HG02840 (cell line): ENCODE measurements at regions not wholly inside any gene's neighbourhood (a gene's known extent, or its start where the extent isn't known, plus 50 kb on each side); places are given as distances from the start of the nearest gene placed in this dataset.
"Not testable (repeated sequence)": the region's sequence is repeated elsewhere in the genome, so short reads cannot be mapped to it uniquely, and the experiment has no call there.

Experiments used
- ATAC-seq: cut with Tn5 transposase; IDR thresholded peaks from one replicate; pipeline ENCODE4 v1.9.1; 2021; ENCODE audit warnings: mild to moderate bottlenecking, moderate library complexity, moderate number of reproducible peaks; ENCODE audit not compliant: unreplicated experiment, low FRiP score

DNA sequence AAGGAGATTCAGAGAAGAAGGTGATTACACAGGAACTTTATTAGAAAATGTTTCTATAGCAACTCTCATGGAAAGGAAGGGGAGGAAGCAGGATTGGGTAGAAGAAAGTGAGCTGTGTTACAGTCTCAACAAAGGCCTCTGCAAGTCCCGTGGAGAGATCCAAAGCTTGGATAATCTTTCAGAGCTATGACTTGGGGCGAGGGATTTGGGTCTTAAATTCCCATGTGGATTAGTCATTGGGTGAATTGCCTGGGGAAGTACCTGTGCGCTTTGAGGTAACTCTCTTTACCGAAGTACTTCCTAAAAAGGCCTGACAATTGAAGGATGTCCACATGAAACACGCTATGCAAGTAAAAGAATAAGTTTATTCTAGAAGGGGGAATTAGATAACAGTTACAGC is 133.8 kb upstream of the ANKRD50 start:
- no peak for ATAC-seq

DNA sequence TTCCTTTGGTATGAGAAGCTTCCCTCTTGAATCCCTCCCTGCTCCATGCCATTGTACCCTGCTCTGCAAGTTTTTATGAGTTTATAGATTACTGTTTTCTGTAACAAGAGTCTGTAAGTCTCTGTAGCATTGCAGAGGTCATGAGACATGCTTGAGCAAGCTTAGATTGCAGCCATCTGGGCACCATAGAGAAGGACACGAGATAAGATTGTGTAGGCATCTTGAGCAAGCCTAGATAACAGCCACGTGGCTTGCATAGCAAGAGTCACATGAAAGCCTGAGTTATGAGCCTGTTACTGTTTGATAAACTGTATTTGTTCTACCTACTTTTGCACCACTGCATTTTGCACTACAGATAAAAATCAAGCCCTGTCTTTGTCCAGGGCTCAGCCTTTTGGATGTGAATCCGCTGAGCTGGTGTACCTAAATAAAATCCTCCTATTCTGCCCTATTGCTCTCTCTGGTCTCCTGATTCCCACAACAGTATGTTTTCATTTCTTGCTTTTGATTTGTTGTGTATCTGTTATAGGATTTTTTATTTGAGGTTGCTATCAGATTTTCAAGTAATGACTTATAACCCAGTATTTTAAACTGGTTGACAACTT is 127.4 kb upstream of the ANKRD50 start:
- no peak for ATAC-seq

DNA sequence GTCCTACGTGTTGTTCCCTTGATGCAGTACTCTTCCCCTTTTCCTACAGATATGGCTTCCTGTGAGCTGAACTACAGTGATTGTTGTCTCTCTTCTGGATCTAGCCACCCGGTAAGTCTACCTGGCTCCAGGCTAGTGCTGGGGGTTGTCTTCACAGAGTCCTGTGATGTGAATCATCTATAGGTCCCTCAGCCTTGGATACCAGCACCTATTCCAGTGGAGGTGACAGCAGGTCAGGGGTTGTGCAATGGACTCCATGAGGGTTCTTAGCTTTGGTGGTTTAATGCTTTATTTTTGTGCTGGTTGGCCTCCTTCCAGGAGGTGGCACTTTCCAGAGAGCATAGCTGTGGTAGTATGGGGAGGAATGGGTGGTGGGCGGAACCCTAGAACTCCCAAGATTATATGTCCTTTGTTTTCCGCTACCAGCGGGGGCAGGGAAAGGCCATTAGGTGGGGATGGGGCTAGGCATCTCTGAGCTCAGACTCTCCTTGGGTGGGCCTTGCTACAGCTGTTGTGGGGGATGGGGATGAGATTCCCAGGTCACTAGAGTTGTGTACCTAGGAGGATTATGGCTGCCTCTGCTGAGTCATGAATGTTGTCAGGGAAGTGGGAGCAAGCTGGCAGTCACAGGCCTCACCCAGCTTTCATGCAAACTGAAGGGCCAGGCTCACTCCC is 121.4 kb upstream of the ANKRD50 start:
- no peak for ATAC-seq

DNA sequence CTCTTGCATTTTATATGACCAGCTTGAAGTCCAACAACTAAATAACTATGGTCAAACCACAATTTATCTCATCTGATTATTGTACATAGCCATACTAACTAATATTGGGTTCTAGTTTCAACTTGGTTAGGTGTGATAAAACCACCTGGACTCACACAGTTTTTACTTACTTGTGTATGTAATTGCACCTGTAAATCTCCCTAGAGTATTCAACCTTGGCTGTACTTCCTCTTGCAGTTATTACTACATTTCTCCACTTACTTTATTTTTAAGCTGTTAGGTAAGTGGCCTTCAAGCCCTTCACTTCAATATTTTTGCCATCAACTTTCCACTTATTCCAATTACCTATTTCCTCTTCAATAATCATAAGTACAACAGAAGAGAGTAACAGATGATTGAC is 115.8 kb upstream of the ANKRD50 start:
- ATAC-seq = no peak

DNA sequence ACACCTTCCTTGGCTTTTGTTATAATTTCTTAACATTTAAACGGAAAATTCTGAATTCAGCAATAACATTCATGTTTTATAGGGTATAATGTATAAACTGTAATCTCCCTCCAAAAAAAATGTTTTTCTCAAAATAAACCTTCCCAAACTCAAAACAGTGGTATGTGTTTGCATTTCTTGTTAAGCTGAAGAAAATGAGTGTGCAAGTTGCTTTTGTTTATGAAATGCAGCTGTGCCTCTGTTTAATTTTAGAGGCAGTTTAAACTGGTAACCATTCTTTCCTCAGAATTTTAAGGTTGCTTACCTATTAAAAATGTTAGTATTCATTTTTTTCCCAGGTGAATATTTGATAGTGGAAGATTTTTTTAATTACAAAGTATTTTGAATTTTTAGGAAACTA is 105.0 kb upstream of the ANKRD50 start:
- ATAC-seq = no peak

DNA sequence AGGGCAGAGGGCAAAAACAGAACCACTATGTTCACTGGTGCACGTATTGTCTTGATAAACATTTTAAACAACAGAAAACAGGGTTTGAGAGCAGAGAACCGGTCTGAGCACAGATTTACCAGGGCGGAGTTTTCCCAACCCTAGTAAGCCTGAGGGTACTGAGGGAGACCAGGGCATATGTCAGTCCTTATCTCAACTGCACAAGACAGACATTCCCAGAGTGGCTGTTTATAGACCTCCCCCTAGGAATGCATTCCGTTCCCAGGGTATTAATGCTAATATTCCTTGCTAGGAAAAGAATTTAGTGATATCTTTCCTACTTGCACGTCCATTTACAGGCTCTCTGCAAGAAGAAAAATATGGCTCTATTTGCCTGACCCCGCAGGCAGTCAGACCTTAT is 99.7 kb upstream of the ANKRD50 start:
- ATAC-seq = not testable (repeated sequence)

DNA sequence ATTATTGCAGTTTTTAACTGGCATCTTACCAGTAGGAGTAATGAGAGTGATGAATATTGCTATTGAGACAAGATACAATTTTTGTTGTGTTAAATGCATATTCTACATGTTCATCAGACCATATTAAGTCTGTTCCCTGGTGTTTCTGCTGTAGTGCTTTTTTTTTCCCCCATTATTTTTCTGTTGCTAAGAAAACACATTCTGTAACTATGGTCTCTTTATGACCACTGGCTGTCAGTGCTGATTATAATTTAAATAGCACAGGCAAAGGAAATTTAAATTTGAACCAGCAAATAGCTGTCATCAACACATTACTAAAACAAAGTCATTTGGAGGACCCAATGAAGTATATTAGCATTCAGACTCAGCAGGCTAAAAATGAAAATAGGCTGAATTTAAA is 98.3 kb upstream of the ANKRD50 start:
- no peak for ATAC-seq

DNA sequence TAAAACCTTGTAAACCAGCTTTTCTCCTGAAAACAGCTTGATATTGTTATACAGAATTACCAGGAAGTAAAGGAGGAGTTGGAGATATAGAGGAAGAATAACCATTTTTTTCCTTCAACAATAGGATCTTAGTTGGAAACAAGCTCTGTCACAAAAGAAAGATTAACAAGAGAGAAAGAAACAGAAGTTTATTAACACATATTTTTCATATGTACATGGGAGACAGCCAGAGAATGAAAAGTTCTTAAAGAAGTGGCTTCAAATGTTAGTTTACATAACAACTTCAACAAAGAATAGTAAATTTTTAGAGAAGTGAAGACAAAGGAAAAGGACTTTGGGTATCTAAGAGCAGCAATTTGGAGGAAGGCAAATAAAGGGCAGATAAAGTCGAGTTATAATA is 94.9 kb upstream of the ANKRD50 start:
- no peak for ATAC-seq

DNA sequence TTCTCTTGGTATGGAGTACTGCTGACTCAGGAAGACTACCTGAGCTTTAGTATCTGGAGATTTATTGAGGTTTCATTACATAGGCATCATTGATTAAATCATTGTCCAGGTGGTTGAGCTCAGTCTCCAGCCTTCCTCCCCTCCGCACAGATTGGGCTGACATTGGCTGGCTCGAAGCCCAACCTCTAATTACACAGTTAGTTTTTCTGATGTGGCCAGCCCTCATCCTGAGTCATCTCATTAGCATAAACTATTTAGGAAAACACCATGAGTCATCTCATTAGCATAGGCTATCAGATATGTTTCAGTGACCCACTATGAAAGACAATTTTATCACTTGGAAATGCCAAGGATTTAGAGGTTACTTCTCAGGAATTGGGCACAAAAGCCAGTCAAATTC is 93.9 kb upstream of the ANKRD50 start:
- ATAC-seq = no peak

DNA sequence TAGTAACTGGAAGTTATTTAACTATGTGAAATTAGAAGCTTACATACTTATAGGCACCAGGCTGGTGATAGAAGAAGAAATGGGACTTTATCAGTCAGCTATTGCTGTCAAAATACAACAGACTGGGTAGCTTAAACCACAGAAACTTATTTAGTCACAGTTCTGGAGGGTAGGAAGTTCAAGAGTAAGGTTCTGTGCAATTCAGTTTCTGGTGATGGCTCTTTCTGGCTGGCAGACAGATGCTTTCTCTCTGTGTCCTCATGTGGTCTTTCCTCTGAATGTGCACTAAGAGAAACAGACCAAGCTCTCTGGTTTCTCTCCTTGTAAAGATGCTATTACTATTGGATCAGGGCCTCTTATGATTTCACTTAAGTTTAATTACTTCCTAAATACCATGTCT is 92.1 kb upstream of the ANKRD50 start:
- peak; percentile 62 for ATAC-seq

DNA sequence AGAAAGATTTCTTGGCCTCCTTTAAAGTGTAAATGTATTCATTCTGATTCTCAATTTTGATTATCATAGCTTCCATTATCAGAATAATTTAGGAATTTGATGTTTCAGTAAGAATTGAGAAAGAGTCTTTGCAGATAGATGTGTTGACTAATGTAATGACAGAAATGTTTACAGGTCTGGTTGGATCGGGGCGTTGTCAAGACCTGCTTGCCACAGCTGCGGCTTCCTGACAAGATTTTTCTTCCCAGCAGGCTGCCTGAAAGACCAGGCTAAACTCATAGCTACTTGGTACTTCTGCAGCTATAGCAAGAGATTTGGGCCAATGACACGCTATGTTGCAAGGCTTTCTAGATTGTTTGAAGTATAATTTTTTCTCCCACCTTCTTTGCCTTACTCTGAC is 91.5 kb upstream of the ANKRD50 start:
- no peak for ATAC-seq

DNA sequence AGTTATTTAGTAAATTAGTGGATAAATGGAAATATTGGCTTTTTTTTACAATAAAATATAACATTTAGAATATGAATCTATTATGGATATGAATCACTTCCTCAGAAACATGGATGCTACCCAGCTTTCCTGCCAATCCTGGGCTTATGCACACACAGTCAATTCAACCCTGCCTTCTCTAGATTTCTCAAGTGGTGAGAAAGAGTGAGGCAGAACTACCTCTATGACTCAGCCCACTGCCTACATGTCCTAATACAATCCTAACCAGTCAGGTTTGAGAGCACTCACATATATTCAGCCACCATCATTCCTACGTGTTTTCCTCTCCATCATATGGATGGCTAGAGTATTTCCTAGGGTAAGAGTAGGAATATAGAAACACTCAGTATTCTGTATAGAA is 91.1 kb upstream of the ANKRD50 start:
- ATAC-seq = no peak

DNA sequence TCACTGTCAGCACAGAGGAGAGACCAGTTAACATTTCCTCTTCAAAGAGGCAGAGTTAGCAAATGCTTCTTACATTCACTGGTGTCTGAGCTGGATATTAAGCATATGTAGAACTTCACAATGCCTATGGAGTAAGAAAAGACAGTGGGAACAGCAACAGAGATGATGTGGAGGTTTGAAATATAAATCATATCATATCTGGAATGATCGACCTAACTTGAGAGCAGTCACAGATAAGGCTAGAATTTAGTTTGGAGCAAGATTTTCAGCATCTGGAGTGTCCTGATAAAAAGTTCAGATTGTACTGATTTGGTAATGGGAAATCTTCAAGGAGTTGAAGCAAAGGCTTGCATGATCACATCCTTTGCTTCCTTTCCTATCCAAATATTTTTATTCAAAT is 90.5 kb upstream of the ANKRD50 start:
- no peak for ATAC-seq

DNA sequence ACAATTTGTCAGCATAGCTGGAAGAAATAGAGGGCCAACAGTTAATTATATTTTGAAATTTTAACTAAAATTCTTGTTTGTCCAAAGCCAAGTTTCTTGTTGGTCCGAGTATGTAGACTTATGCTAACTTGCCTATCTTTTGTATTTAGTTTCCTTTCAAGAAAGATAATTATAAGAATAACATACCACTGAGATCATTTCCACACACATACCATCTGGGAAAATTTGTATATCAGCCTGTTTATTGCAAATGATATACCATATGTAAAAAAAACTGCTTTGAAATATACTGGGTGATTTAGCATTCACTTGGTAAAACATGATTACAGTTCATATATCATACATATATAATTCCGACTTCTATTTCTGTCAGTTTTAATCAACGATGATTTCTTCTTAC is 84.7 kb upstream of the ANKRD50 start:
- no peak for ATAC-seq

DNA sequence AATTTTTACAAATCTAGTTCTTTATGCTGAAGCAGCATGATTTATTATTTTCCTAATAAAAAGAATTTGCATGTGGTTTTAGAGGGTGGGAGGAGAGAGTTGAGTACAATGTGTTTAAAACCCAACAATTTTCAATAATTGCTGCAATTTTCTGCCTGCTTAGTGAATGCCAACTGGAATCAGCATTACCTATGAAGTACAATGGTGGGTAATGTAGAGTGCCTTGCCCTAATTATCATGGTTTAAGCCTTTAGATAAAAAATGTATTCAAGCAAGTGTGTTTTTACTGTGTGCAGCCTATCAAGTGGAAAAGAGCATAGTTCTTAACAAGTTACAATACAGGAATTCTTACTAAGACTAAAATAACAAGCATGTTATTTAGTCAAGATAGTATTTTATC is 77.9 kb upstream of the ANKRD50 start:
- ATAC-seq = no peak

DNA sequence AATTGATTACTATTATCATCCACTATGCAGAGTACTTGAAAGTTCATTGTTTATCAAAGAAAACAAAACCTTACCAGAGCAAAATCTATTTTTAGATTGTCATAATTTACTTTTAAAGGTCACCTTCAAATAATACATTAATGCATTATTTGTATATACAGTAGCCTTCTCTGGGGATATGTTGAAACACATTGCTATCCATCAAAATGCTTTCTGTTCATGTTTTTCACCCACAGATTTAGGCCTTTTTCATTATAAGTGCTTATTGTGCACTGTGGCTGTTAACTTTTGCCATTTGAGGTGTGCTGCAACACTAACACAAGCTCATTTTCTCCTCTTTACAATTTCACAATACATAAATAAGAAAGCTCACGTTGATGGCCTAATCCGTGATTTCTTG is 74.1 kb upstream of the ANKRD50 start:
- ATAC-seq = no peak

DNA sequence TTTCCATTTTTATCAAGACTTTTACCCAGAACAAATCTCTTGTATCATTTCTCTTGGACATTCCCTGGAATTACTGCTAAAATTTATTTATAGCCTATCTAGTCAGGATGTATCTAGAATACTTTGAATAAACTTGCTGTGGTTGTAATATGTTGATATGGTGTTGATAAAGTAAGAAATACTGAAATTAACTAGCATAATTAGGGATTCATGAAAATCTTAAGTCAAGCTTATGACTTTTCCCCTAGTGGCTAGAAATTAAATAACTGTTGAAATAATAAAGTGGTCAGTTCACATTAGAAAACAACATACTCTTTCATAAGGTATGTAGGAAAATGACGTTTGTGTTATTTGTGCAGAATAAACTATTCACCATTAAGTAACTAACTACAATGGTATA is 73.1 kb upstream of the ANKRD50 start:
- no peak for ATAC-seq

DNA sequence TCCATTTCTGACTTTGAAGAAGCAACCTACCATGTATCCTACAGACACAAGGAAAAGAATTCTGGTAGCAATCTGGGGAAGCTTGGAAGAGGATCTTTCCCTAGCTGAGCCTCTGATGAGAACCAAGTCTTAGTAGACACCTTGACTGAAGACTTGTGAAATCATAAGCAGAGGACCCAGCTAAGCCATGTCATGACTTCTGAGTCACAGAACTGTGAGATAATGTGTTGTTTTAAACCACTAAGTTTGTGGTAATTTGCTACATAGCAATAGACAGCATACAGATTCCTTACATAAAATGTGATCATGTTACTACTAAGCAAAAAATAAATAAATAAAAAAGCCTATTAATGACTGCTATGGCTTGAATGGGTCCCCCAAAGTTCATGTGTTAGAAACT is 71.3 kb upstream of the ANKRD50 start:
- no peak for ATAC-seq

DNA sequence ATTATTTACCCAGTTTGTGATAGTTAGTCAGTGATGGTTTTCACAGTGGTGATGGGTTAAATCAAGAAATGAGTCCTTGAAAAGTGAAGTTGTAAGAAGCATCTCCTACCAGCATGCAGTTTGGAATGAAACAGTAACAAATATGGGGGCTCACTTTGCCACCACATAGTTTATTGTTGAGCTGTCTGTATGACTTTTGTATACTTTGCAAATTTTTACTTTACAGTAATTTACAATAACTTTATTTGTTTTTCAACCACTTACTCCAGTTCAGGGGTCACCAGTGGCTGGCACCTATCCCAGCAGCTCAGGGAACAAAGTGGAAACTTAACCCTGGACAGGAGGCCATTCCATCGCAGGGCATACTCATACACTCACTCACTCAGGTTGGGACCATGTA is 64.5 kb upstream of the ANKRD50 start:
- no peak for ATAC-seq

DNA sequence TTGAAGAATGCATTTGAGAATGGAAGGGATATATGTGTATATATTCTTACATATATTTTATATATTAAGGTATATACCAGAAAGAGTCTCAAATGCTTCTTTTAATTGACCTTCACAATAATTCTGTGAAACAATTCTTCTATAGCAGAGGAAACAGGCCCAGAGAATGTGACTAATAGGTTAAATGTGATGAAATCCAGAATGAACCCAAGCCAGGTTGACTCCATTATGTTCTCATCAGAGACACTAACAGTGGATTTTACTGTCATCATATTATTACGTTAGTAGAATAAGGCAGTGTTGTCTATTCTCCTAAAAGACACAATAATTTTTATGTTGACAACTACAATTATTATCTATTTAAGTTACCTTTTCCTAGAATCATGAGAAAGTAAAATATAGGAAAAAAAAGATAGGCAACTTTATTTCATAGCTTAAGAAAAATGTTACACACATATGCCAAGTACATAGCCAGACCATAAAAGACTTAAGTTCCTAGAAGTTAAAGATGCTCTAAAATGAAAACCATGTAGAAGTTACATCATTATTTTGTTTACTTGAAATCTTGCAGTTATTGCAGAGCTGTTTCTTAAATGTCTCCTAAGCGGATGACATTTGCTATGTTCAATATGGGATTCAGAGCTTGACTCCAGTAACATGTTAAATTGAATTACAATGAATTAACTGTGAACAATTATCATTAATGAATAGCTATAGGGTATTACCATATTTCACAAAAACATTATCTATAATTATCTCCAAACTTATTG is 56.2 kb upstream of the ANKRD50 start:
- ATAC-seq = no peak

DNA sequence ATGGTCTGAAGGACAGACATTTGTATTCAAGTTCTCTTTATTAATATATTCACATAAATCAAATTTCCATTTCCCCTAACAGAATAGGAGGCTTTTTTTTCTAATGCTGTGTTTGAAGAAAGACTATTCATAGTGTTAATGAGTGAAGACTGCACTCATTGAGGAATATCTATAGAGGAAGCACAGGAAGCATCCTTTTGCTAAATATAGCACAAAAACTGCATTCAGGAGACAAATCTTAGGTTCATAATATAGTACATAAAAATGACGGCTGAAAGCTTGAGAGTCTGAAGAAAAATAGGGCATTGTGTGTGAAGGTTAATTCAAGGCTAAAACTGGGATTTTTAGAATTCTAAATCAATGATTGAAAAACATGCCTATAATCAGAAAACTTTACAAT is 50.4 kb upstream of the ANKRD50 start:
- no peak for ATAC-seq
